Transverse colon (tissue), 4 donors: ENCODE measurements at regions not wholly inside any gene's neighbourhood (a gene's known extent, or its start where the extent isn't known, plus 50 kb on each side); places are given as distances from the start of the nearest gene placed in this dataset.
A peak's percentile ranks its signal among the peaks of the same experiment; 100 is the strongest.

Experiments used
- DNase-seq: peaks from one replicate; pipeline ENCODE4 v3.0.0-alpha.2; 2019
- H3K27ac ChIP-seq, 4 donors: fragments of 200-600 bp; sonication (generic); 2 replicates each; pipeline ENCODE4 v1.5.1; 2016 to 2018; ENCODE audit warnings: inconsistent platforms in 4 of 4
- H3K27me3 ChIP-seq: fragments of 200-600 bp; sonication (generic); 2 replicates; pipeline ENCODE4 v1.5.1; 2017; ENCODE audit warnings: inconsistent platforms
- H3K36me3 ChIP-seq, 4 donors: fragments of 200-600 bp; sonication (generic); 2 replicates each; pipeline ENCODE4 v1.5.1; 2017 to 2019; ENCODE audit warnings: inconsistent platforms in 4 of 4
- H3K4me1 ChIP-seq, 4 donors: fragments of 200-600 bp; sonication (generic); 2 replicates each; pipeline ENCODE4 v1.5.1; 2017 to 2020; ENCODE audit warnings: inconsistent platforms in 4 of 4
- H3K4me3 ChIP-seq, 4 donors: fragments of 200-600 bp; sonication (generic); 1 replicate in 1 of 4; 2 replicates in 3 of 4; pipeline versions ENCODE4 v1.5.1 to v1.6.1; 2017 to 2019; ENCODE audit warnings: inconsistent platforms in 4 of 4
- H3K9me3 ChIP-seq, 2 donors: fragments of 200-600 bp; sonication (generic); 2 replicates each; pipeline ENCODE4 v1.5.1; 2017 to 2019; ENCODE audit warnings: inconsistent platforms in 2 of 2
- EP300 ChIP-seq: sonication (generic); formaldehyde crosslinking; IDR thresholded peaks from one replicate; pipeline ENCODE4 v1.6.1; 2017; ENCODE audit warnings: antibody characterized with exemption, low read depth
- POLR2A ChIP-seq: fragments of 450-650 bp; IDR thresholded peaks from one replicate; pipeline ENCODE4 v1.6.1; 2016; ENCODE audit warnings: antibody characterized with exemption, mild to moderate bottlenecking, moderate library complexity
- POLR2AphosphoS5 ChIP-seq, 3 donors: sonication (generic); formaldehyde crosslinking; IDR thresholded peaks; one replicate each; pipeline ENCODE4 v1.6.1; 2016; ENCODE audit warnings: antibody characterized with exemption in 3 of 3
- WGBS, 2 donors: methylation state at CpG; one replicate each; pipeline ENCODE4 v1.1.5; 2018; ENCODE audit warnings: low coverage in 1 of 2; 5-methylcytosine and 5-hydroxymethylcytosine counted together
- in situ Hi-C, 4 donors: fragments of 200-750 bp; cut with MboI; loops; one replicate each; pipeline versions ENCODE4 v1.15.0 to v1.15.1; 2017; ENCODE audit warnings: low sequenced_read_pairs in 3 of 4, low pct_ligation_motif_present in 1 of 4, low pct_unique_long_range_greater_than_20kb in 1 of 4
- intact Hi-C: fragments of 100-400 bp; cut with DNase I; formaldehyde crosslinking; loops from one replicate; pipeline ENCODE4 v1.15.1; 2023; ENCODE audit warnings: low total_unique reads
- TF ChIP-seq, protein P1 (sequence below), 5 experiments: fragments of 200-600 bp in 3 of 5; fragments of 450-650 bp in 2 of 5; sonication (generic) in 3 of 5; IDR thresholded peaks; 1 replicate in 2 of 5; 2 replicates in 3 of 5; pipeline ENCODE4 v1.5.1; 2016 to 2017; ENCODE audit warnings: antibody characterized with exemption in 5 of 5, inconsistent platforms in 3 of 5, mild to moderate bottlenecking in 2 of 5, moderate library complexity in 1 of 5

DNA sequence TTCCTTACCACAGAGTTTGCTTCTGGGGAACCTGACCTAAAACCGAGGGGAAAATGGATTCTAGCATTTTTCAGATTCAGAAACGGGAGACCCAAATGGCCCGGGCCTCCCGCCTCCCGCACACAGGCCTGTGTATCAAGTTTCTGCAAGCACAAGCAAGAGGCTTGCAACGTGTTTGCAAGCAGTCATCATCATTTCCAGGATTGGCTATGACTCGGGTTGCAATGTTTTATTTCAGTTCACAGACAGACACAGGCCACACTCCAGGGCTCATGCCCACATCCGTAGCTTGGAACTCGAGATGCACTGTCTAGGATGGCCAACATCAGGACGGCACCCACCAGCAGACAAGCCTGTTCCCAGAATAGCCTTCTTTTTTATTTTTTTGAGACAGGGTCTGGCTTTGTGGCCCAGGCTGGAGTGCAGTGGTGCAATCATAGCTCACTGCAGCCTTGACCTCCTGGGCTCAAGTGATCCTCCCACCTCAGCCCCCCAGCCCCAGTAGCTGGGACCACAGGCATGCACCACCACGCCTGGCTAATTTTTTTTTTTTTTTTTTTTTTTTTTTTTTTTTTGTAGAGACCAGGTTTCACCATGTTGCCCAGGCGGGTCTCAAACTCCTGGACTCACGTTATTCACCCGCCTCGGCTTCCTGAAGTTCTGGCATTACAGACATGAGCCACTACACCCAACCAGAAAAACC is 68.1 kb upstream of the FOXK1 start:
- intact Hi-C loops (no loop called here), in situ Hi-C loops (loop anchor here in 3 of 4 donors (25.0 kb wide), 2 partner anchors 148 to 473 kb away; no protein-coding TSS in a partner anchor)
- TF ChIP-seq, protein P1, sequence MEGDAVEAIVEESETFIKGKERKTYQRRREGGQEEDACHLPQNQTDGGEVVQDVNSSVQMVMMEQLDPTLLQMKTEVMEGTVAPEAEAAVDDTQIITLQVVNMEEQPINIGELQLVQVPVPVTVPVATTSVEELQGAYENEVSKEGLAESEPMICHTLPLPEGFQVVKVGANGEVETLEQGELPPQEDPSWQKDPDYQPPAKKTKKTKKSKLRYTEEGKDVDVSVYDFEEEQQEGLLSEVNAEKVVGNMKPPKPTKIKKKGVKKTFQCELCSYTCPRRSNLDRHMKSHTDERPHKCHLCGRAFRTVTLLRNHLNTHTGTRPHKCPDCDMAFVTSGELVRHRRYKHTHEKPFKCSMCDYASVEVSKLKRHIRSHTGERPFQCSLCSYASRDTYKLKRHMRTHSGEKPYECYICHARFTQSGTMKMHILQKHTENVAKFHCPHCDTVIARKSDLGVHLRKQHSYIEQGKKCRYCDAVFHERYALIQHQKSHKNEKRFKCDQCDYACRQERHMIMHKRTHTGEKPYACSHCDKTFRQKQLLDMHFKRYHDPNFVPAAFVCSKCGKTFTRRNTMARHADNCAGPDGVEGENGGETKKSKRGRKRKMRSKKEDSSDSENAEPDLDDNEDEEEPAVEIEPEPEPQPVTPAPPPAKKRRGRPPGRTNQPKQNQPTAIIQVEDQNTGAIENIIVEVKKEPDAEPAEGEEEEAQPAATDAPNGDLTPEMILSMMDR (IDR thresholded peaks at IDR 0.05), result no peak
- TF ChIP-seq POLR2AphosphoS5 (IDR thresholded peaks at IDR 0.05) (peak in 1 of 3 donors; percentile 36), EP300 (no peak), POLR2A (no peak)
- no peak for DNase-seq
- Histone ChIP-seq H3K4me3 (no peak overlapping the region), H3K4me1 (peaks cover 0 to 10% (median 0%) of the 10 kb centered on the region in 4 donors), H3K27ac (peak overlapping the region; percentile 21 to 56 (median 43)), H3K27me3 (no peaks in the 10 kb centered on the region), H3K36me3 (no peaks in the 10 kb centered on the region), H3K9me3 (no peaks in the 10 kb centered on the region)
- WGBS, 2 donors, result 40 to 73% methylated on average over 2 to 15 of the region's 15 CpGs

GRCh38 chr7:4616116-4616515 is 66.0 kb upstream of the FOXK1 start:
- TF ChIP-seq, protein P1 (IDR thresholded peaks at IDR 0.05), result no peak
- TF ChIP-seq POLR2AphosphoS5 (IDR thresholded peaks at IDR 0.05) (no peak), POLR2A (no peak), EP300 (no peak)

DNA sequence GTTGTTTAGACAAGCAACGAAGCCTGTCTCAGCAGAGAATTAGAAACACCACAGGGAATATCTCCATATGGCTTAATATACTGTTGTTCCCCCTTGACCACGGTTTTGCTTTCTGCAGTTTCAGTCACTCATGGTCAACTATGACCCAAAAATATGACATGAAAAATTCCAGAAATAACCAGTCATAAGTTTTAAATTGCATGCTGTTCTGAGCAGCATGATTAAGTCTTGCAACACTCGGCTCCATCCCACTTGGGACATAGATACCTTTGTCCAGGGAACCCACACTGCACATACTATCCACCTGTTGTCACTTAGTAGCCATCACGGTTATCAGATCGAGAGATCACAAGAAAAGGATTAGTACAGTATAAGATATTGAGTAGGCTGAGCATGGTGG is 60.7 kb upstream of the FOXK1 start:
- in situ Hi-C loops (loop anchor here in 3 of 4 donors (25.0 kb wide), 2 partner anchors 141 to 466 kb away; no protein-coding TSS in a partner anchor), intact Hi-C loops (no loop called here)
- H3K4me1 ChIP-seq, result peaks cover 0 to 20% (median 5%) of the 10 kb centered on the region in 4 donors
- no peak overlapping the region for H3K4me3 ChIP-seq
- H3K36me3 ChIP-seq, result no peaks in the 10 kb centered on the region
- no peaks in the 10 kb centered on the region for H3K27me3 ChIP-seq
- TF ChIP-seq POLR2AphosphoS5 (IDR thresholded peaks at IDR 0.05) (no peak), EP300 (no peak), POLR2A (no peak)
- TF ChIP-seq, protein P1 (IDR thresholded peaks at IDR 0.05), result no peak
- WGBS, 2 donors, result 72 to 85% methylated on average over 2 to 5 of the region's 5 CpGs
- H3K27ac ChIP-seq, result no peak overlapping the region
- H3K9me3 ChIP-seq, result peaks cover 0 to 3% of the 10 kb centered on the region in 2 donors
- DNase-seq, result no peak

More at GRCh38 chr7:4616116-4616515, 66.0 kb upstream of the FOXK1 start:
- Histone ChIP-seq H3K27ac (no peak overlapping the region), H3K36me3 (no peaks in the 10 kb centered on the region), H3K9me3 (no peaks in the 10 kb centered on the region), H3K4me1 (peaks cover 0 to 22% (median 5%) of the 10 kb centered on the region in 4 donors), H3K4me3 (no peak overlapping the region), H3K27me3 (no peaks in the 10 kb centered on the region)
- 92% methylated on average over 5 of the region's 5 CpGs for WGBS, 2 donors
- intact Hi-C loops, result no loop called here
- DNase-seq, result no peak
- in situ Hi-C loops, result loop anchor here in 3 of 4 donors (25.0 kb wide), 2 partner anchors 146 to 471 kb away; no protein-coding TSS in a partner anchor

- H3K36me3 ChIP-seq, result no peaks in the 10 kb centered on the region
- no peak overlapping the region for H3K4me3 ChIP-seq
- intact Hi-C loops, result no loop called here
- no peak for DNase-seq
- in situ Hi-C loops, result no loop called here
- H3K27me3 ChIP-seq, result no peaks in the 10 kb centered on the region
- WGBS, 2 donors, result 80 to 83% methylated on average over 2 to 5 of the region's 5 CpGs
- H3K9me3 ChIP-seq, result peaks cover 0 to 3% of the 10 kb centered on the region in 2 donors
- no peak for TF ChIP-seq POLR2AphosphoS5 (IDR thresholded peaks at IDR 0.05)
- TF ChIP-seq EP300, result no peak
- TF ChIP-seq, protein P1 (IDR thresholded peaks at IDR 0.05), result no peak
- peaks cover 0 to 12% (median 1%) of the 10 kb centered on the region in 4 donors for H3K4me1 ChIP-seq
- no peak overlapping the region for H3K27ac ChIP-seq
Measured at GRCh38 chr7:4626318-4626845, 55.7 kb upstream of the FOXK1 start.
